ENCODE measurements at regions not wholly inside any gene's neighbourhood (a gene's known extent, or its start where the extent isn't known, plus 50 kb on each side); places are given as distances from the start of the nearest gene placed in this dataset.

- H3K27ac ChIP-seq (ENCODE audit: low read depth, low read length): no peak overlapping the region
- H3K36me3 ChIP-seq (ENCODE audit: insufficient read depth, low read length): no peaks in the 10 kb centered on the region
- no peaks in the 10 kb centered on the region for H4K20me1 ChIP-seq (ENCODE audit: insufficient read depth, low read length)
- H3K4me3 ChIP-seq (ENCODE audit: insufficient read depth, low read length): peak overlapping the region; percentile 8
- peak overlapping the region; percentile 48 for H3K4me2 ChIP-seq (ENCODE audit: insufficient read depth, low read length)
- no peaks in the 10 kb centered on the region for H3K9me3 ChIP-seq (ENCODE audit: low read depth, low read length)
- peak; percentile 65 for DNase-seq (ENCODE audit: insufficient read length, low spot score, missing footprints)
- H3K27me3 ChIP-seq (ENCODE audit: insufficient read depth, low read length): no peaks in the 10 kb centered on the region
- H3K79me2 ChIP-seq (ENCODE audit: insufficient read depth, low read length): no peaks in the 10 kb centered on the region
- H3K4me1 ChIP-seq (ENCODE audit: insufficient read depth, low read length): peaks cover 7% of the 10 kb centered on the region
- TF ChIP-seq CTCF (IDR thresholded peaks at IDR 0.05; ENCODE audit: extremely low read depth, low read depth, low read length): no peak
- H2AFZ ChIP-seq (ENCODE audit: low read length): peak overlapping the region; percentile 48
Measured at GRCh38 chr2:195343942-195344530, 313.0 kb upstream of the SLC39A10 start.

GRCh38 chr2:195343540-195343939, 313.5 kb upstream of the SLC39A10 start:
- Histone ChIP-seq H3K36me3 (ENCODE audit: insufficient read depth, low read length) (no peaks in the 10 kb centered on the region), H4K20me1 (ENCODE audit: insufficient read depth, low read length) (no peaks in the 10 kb centered on the region), H3K27me3 (ENCODE audit: insufficient read depth, low read length) (no peaks in the 10 kb centered on the region), H2AFZ (ENCODE audit: low read length) (no peak overlapping the region), H3K4me3 (ENCODE audit: insufficient read depth, low read length) (no peak overlapping the region), H3K9me3 (ENCODE audit: low read depth, low read length) (no peaks in the 10 kb centered on the region), H3K4me2 (ENCODE audit: insufficient read depth, low read length) (peak overlapping the region; percentile 48), H3K4me1 (ENCODE audit: insufficient read depth, low read length) (peaks cover 7% of the 10 kb centered on the region), H3K79me2 (ENCODE audit: insufficient read depth, low read length) (no peaks in the 10 kb centered on the region), H3K27ac (ENCODE audit: low read depth, low read length) (no peak overlapping the region)
- DNase-seq (ENCODE audit: insufficient read length, low spot score, missing footprints): no peak
- no peak for TF ChIP-seq CTCF (IDR thresholded peaks at IDR 0.05; ENCODE audit: extremely low read depth, low read depth, low read length)

GRCh38 chr2:195342061-195342460, 315.0 kb upstream of the SLC39A10 start:
- Histone ChIP-seq H3K4me2 (ENCODE audit: insufficient read depth, low read length) (no peak overlapping the region), H2AFZ (ENCODE audit: low read length) (no peak overlapping the region), H4K20me1 (ENCODE audit: insufficient read depth, low read length) (no peaks in the 10 kb centered on the region), H3K4me3 (ENCODE audit: insufficient read depth, low read length) (no peak overlapping the region), H3K27ac (ENCODE audit: low read depth, low read length) (no peak overlapping the region), H3K79me2 (ENCODE audit: insufficient read depth, low read length) (no peaks in the 10 kb centered on the region), H3K36me3 (ENCODE audit: insufficient read depth, low read length) (no peaks in the 10 kb centered on the region), H3K9me3 (ENCODE audit: low read depth, low read length) (no peaks in the 10 kb centered on the region), H3K4me1 (ENCODE audit: insufficient read depth, low read length) (peaks cover 7% of the 10 kb centered on the region), H3K27me3 (ENCODE audit: insufficient read depth, low read length) (no peaks in the 10 kb centered on the region)
- no peak for DNase-seq (ENCODE audit: insufficient read length, low spot score, missing footprints)
- no peak for TF ChIP-seq CTCF (IDR thresholded peaks at IDR 0.05; ENCODE audit: extremely low read depth, low read depth, low read length)

GRCh38 chr2:195338856-195339255, 318.2 kb upstream of the SLC39A10 start:
- Histone ChIP-seq H3K4me3 (ENCODE audit: insufficient read depth, low read length) (no peak overlapping the region), H3K4me2 (ENCODE audit: insufficient read depth, low read length) (no peak overlapping the region), H4K20me1 (ENCODE audit: insufficient read depth, low read length) (no peaks in the 10 kb centered on the region), H3K27ac (ENCODE audit: low read depth, low read length) (no peak overlapping the region), H3K79me2 (ENCODE audit: insufficient read depth, low read length) (no peaks in the 10 kb centered on the region), H3K9me3 (ENCODE audit: low read depth, low read length) (no peaks in the 10 kb centered on the region), H3K27me3 (ENCODE audit: insufficient read depth, low read length) (no peaks in the 10 kb centered on the region), H3K4me1 (ENCODE audit: insufficient read depth, low read length) (peaks cover 3% of the 10 kb centered on the region), H2AFZ (ENCODE audit: low read length) (no peak overlapping the region), H3K36me3 (ENCODE audit: insufficient read depth, low read length) (no peaks in the 10 kb centered on the region)
- no peak for TF ChIP-seq CTCF (IDR thresholded peaks at IDR 0.05; ENCODE audit: extremely low read depth, low read depth, low read length)
- DNase-seq (ENCODE audit: insufficient read length, low spot score, missing footprints): no peak

Measured in osteoblast (primary cell).